CD4-positive, alpha-beta T cell treated with Interleukin-2 at 100 ng/mL for 4 hours (primary cell): ENCODE measurements at regions not wholly inside any gene's neighbourhood (a gene's known extent, or its start where the extent isn't known, plus 50 kb on each side); places are given as distances from the start of the nearest gene placed in this dataset.

ENCODE experiments used
- DNase-seq: peaks from one replicate; pipeline ENCODE4 v3.0.0-alpha.2; 2020; ENCODE audit warnings: low spot score

- no peak for DNase-seq
These were observed 366.7 kb downstream of the FIGN start for GRCh38 chr2:163369111-163369510.

- no peak for DNase-seq
These were observed 367.2 kb downstream of the FIGN start for GRCh38 chr2:163368655-163369054.

GRCh38 chr2:163367825-163368582, 367.8 kb downstream of the FIGN start:
- no peak for DNase-seq

GRCh38 chr2:163364736-163365135, 371.1 kb downstream of the FIGN start:
- no peak for DNase-seq

GRCh38 chr2:163353551-163353950, 382.3 kb downstream of the FIGN start:
- DNase-seq, result no peak

GRCh38 chr2:163351966-163352365, 383.8 kb downstream of the FIGN start:
- no peak for DNase-seq

GRCh38 chr2:163351143-163351542, 384.7 kb downstream of the FIGN start:
- DNase-seq, result no peak

GRCh38 chr2:163348857-163349380, 386.9 kb downstream of the FIGN start:
- DNase-seq, result no peak

GRCh38 chr2:163347982-163348856, 387.6 kb downstream of the FIGN start:
- DNase-seq, result no peak

- peak; percentile 21 for DNase-seq
These were observed 389.8 kb downstream of the FIGN start for GRCh38 chr2:163345795-163346573.

GRCh38 chr2:163343316-163343715, 392.5 kb downstream of the FIGN start:
- no peak for DNase-seq

GRCh38 chr2:163341426-163341825, 394.4 kb downstream of the FIGN start:
- no peak for DNase-seq

GRCh38 chr2:163338270-163338669, 397.5 kb downstream of the FIGN start:
- DNase-seq, result no peak

- DNase-seq, result no peak
These were observed 411.1 kb downstream of the FIGN start for GRCh38 chr2:163324677-163325076.

GRCh38 chr2:163319006-163319405, 416.8 kb downstream of the FIGN start:
- DNase-seq, result no peak

GRCh38 chr2:163314712-163315111, 421.1 kb downstream of the FIGN start:
- no peak for DNase-seq

- DNase-seq, result no peak
These were observed 423.1 kb downstream of the FIGN start for GRCh38 chr2:163312713-163313112.

- no peak for DNase-seq
These were observed 429.2 kb downstream of the FIGN start for GRCh38 chr2:163306647-163307046.

GRCh38 chr2:163302141-163302540, 433.7 kb downstream of the FIGN start:
- no peak for DNase-seq

- DNase-seq, result no peak
These were observed 444.0 kb downstream of the FIGN start for GRCh38 chr2:163291790-163292189.

GRCh38 chr2:163281717-163282116, 443.1 kb upstream of the KCNH7 start:
- no peak for DNase-seq

GRCh38 chr2:163269374-163270021, 430.9 kb upstream of the KCNH7 start:
- no peak for DNase-seq
